Naive thymus-derived CD4-positive, alpha-beta T cell (primary cell): ENCODE measurements at regions not wholly inside any gene's neighbourhood (a gene's known extent, or its start where the extent isn't known, plus 50 kb on each side); places are given as distances from the start of the nearest gene placed in this dataset.

Experiments used
- ATAC-seq: fragments of 150-1000 bp; cut with Tn5 transposase; 2 replicates; pipeline ENCODE4 v1.10.0; 2021; ENCODE audit warnings: mild to moderate bottlenecking, moderate library complexity
- CTCF ChIA-PET: fragments of 350-600 bp; sonication (Branson Sonifier 250); formaldehyde crosslinking; loops from one replicate; lab custom pipeline; 2021; ENCODE audit warnings: antibody characterized with exemption; lab: Charles Lee
- POLR2A ChIA-PET: fragments of 350-600 bp; sonication (Branson Sonifier 250); formaldehyde crosslinking; loops from one replicate; lab custom pipeline; 2021; ENCODE audit warnings: antibody characterized with exemption, inconsistent platforms; lab: Charles Lee
- DNase-seq, 9 donors: peaks; one replicate each; pipeline versions ENCODE4 v3.0.0 to v3.0.0-alpha.2; 2020 to 2022; ENCODE audit warnings: mixed read lengths in 1 of 9
- H3K27ac ChIP-seq: one replicate; pipeline ENCODE4 v1.7.0; 2013; ENCODE audit warnings: mild to moderate bottlenecking, low read depth, low read length, moderate library complexity
- H3K27me3 ChIP-seq, 2 donors: one replicate each; pipeline ENCODE4 v1.7.0; 2013; ENCODE audit warnings: low read length in 2 of 2, mild to moderate bottlenecking in 2 of 2, moderate library complexity in 2 of 2; ENCODE audit not compliant: control insufficient read depth in 2 of 2, insufficient read depth in 2 of 2
- H3K36me3 ChIP-seq, 3 experiments: 1 replicate in 2 of 3; 2 replicates in 1 of 3; pipeline ENCODE4 v1.7.0; 2013; ENCODE audit warnings: low read length in 3 of 3, mild to moderate bottlenecking in 3 of 3, moderate library complexity in 1 of 3; ENCODE audit not compliant: insufficient read depth in 3 of 3, control insufficient read depth in 2 of 3
- H3K4me1 ChIP-seq, 2 donors: one replicate each; pipeline ENCODE4 v1.7.0; 2013; ENCODE audit warnings: low read length in 2 of 2, mild to moderate bottlenecking in 2 of 2, moderate library complexity in 1 of 2; ENCODE audit not compliant: control insufficient read depth in 2 of 2, insufficient read depth in 2 of 2
- H3K4me3 ChIP-seq: 2 replicates; pipeline ENCODE4 v1.7.0; 2013; ENCODE audit warnings: mild to moderate bottlenecking, low read length
- H3K9me3 ChIP-seq, 3 experiments: 1 replicate in 2 of 3; 2 replicates in 1 of 3; pipeline ENCODE4 v1.7.0; 2013; ENCODE audit warnings: low read length in 3 of 3; ENCODE audit not compliant: control insufficient read depth in 2 of 3
- H3K27ac Mint-ChIP-seq, 9 donors: one replicate each; pipeline ENCODE4 v1.8.0; 2020 to 2022; ENCODE audit warnings: mixed read lengths in 9 of 9, mild to moderate bottlenecking in 8 of 9, moderate library complexity in 5 of 9, inconsistent platforms in 2 of 9
- H3K27me3 Mint-ChIP-seq, 5 donors: one replicate each; pipeline ENCODE4 v1.8.0; 2021 to 2022; ENCODE audit warnings: mixed read lengths in 5 of 5, mild to moderate bottlenecking in 1 of 5
- H3K36me3 Mint-ChIP-seq, 5 donors: one replicate each; pipeline ENCODE4 v1.8.0; 2020 to 2022; ENCODE audit warnings: mixed read lengths in 5 of 5, mild to moderate bottlenecking in 3 of 5, inconsistent platforms in 1 of 5
- H3K4me1 Mint-ChIP-seq, 7 donors: one replicate each; pipeline ENCODE4 v1.8.0; 2020 to 2022; ENCODE audit warnings: mixed read lengths in 7 of 7, mild to moderate bottlenecking in 3 of 7, inconsistent platforms in 1 of 7
- H3K4me3 Mint-ChIP-seq, 10 donors: one replicate each; pipeline ENCODE4 v1.8.0; 2020 to 2022; ENCODE audit warnings: mild to moderate bottlenecking in 10 of 10, mixed read lengths in 10 of 10, moderate library complexity in 6 of 10, inconsistent platforms in 2 of 10
- H3K9me3 Mint-ChIP-seq, 11 donors: one replicate each; pipeline ENCODE4 v1.8.0; 2020 to 2022; ENCODE audit warnings: mixed read lengths in 11 of 11, mild to moderate bottlenecking in 4 of 11, inconsistent platforms in 1 of 11, moderate library complexity in 1 of 11
- intact Hi-C, 2 donors: fragments of 100-400 bp; cut with micrococcal nuclease; formaldehyde crosslinking; loops; one replicate each; pipeline ENCODE4 v1.15.1; 2023

- no peak overlapping the region for H3K27ac ChIP-seq
- peaks cover 0 to 30% (median 4%) of the 10 kb centered on the region in 11 donors for H3K9me3 Mint-ChIP-seq
- peaks cover 0 to 4% (median 0%) of the 10 kb centered on the region in 5 donors for H3K36me3 Mint-ChIP-seq
- H3K9me3 ChIP-seq, result no peaks in the 10 kb centered on the region
- no peaks in the 10 kb centered on the region for H3K27me3 ChIP-seq
- no peaks in the 10 kb centered on the region for H3K4me1 Mint-ChIP-seq
- no peak overlapping the region for H3K4me3 ChIP-seq
- H3K4me3 Mint-ChIP-seq, result no peak overlapping the region
- DNase-seq (no peak), ATAC-seq (no peak)
- H3K27ac Mint-ChIP-seq, result no peak overlapping the region
- intact Hi-C loops, result no loop called here
- ChIA-PET POLR2A (no interaction called here), CTCF (no interaction called here)
- peaks cover 0 to 13% (median 3%) of the 10 kb centered on the region in 5 donors for H3K27me3 Mint-ChIP-seq
- H3K36me3 ChIP-seq, result no peaks in the 10 kb centered on the region
- H3K4me1 ChIP-seq, result no peaks in the 10 kb centered on the region
Observed at GRCh38 chr1:221125976-221126375, 246.7 kb downstream of the HLX start.

DNA sequence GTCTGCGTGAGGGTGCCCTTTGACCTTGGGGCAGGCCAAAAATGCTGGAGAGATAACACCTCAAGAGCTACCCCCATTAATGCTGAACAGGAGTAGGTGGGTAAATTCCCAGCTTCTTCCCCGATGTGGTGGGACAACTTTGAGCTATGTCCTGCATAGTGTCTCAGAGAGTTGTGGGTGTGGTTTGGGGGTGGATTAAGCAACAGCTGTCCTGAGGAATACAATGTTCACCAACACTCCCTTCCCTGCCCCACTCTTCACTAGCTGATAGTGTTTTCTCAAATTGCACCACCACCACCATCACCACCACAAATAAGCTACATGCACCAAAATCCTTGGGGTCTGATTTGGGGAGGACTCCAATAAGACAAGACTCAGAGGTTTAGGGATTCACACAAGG, 258.4 kb downstream of the HLX start:
- Histone ChIP-seq H3K4me3 (no peak overlapping the region), H3K9me3 (no peaks in the 10 kb centered on the region), H3K27ac (no peak overlapping the region), H3K27me3 (no peaks in the 10 kb centered on the region), H3K4me1 (no peaks in the 10 kb centered on the region), H3K36me3 (no peaks in the 10 kb centered on the region)
- Mint-ChIP-seq H3K27me3 (peaks cover 0 to 12% (median 5%) of the 10 kb centered on the region in 5 donors), H3K4me1 (no peaks in the 10 kb centered on the region), H3K27ac (no peak overlapping the region), H3K9me3 (peaks cover 0 to 11% (median 0%) of the 10 kb centered on the region in 11 donors), H3K36me3 (peaks cover 0 to 3% (median 0%) of the 10 kb centered on the region in 5 donors), H3K4me3 (no peak overlapping the region)
- ChIA-PET POLR2A (no interaction called here), CTCF (no interaction called here)
- intact Hi-C loops, result no loop called here
- no peak for ATAC-seq
- no peak for DNase-seq

DNA sequence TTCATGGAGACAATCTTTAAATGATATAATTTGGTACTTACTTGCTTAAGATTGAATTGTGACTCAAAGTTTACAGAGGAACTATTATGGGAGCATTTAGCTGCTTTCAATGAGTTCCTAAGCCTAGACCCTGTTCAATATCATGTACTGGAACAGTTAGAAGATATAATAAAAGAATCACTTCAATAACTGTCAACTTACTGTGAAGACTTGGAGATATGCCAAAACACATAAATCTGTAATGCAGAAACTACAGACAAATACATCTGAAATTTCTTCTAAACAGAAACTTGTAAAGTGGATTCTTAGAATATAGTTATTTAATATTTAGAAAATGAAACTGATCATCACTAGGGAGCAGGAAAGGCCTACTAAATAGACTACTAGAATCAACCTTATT, 259.3 kb downstream of the HLX start:
- Histone ChIP-seq H3K9me3 (no peaks in the 10 kb centered on the region), H3K27me3 (no peaks in the 10 kb centered on the region), H3K4me1 (no peaks in the 10 kb centered on the region), H3K4me3 (no peak overlapping the region), H3K27ac (no peak overlapping the region), H3K36me3 (no peaks in the 10 kb centered on the region)
- Mint-ChIP-seq H3K27ac (no peak overlapping the region), H3K27me3 (peaks cover 0 to 17% (median 9%) of the 10 kb centered on the region in 5 donors), H3K9me3 (peaks cover 0 to 6% (median 0%) of the 10 kb centered on the region in 11 donors), H3K4me1 (no peaks in the 10 kb centered on the region), H3K4me3 (no peak overlapping the region), H3K36me3 (peaks cover 0 to 3% (median 0%) of the 10 kb centered on the region in 5 donors)
- POLR2A ChIA-PET, result no interaction called here
- CTCF ChIA-PET, result no interaction called here
- no peak for DNase-seq
- ATAC-seq, result no peak
- intact Hi-C loops, result no loop called here

DNA sequence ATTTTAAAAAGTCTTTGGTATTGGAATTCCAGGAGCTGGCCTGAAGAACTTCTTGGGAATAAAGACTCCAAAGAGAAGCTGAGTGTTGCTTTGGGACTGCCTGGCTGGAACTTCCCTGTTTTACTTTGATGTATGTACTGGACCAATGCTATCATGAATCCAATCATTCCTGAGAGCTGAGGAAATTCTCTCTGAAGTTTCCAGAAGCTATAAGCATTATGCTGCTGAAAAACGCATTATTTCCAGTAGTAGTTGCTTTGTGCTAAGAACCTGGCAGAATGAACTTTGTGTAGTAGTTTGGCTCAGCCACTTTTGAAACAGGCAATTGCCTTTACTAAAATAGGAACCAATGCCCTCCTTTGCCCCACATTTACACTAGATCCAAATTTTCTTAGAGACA, 260.7 kb downstream of the HLX start:
- Mint-ChIP-seq H3K4me1 (no peaks in the 10 kb centered on the region), H3K9me3 (peaks cover 0 to 6% (median 0%) of the 10 kb centered on the region in 11 donors), H3K4me3 (no peak overlapping the region), H3K27ac (no peak overlapping the region), H3K27me3 (peaks cover 0 to 17% (median 12%) of the 10 kb centered on the region in 5 donors), H3K36me3 (peaks cover 0 to 3% (median 0%) of the 10 kb centered on the region in 5 donors)
- Histone ChIP-seq H3K4me1 (no peaks in the 10 kb centered on the region), H3K36me3 (no peaks in the 10 kb centered on the region), H3K4me3 (no peak overlapping the region), H3K27ac (no peak overlapping the region), H3K27me3 (no peaks in the 10 kb centered on the region), H3K9me3 (no peaks in the 10 kb centered on the region)
- POLR2A ChIA-PET, result no interaction called here
- no peak for ATAC-seq
- intact Hi-C loops, result no loop called here
- CTCF ChIA-PET, result no interaction called here
- DNase-seq, result no peak

GRCh38 chr1:221141096-221141495, 261.9 kb downstream of the HLX start:
- Mint-ChIP-seq H3K4me1 (no peaks in the 10 kb centered on the region), H3K27me3 (peaks cover 0 to 17% (median 12%) of the 10 kb centered on the region in 5 donors), H3K9me3 (peaks cover 0 to 10% (median 1%) of the 10 kb centered on the region in 11 donors), H3K27ac (no peak overlapping the region), H3K36me3 (peaks cover 0 to 3% (median 0%) of the 10 kb centered on the region in 5 donors), H3K4me3 (no peak overlapping the region)
- no peak for DNase-seq
- ChIA-PET CTCF (no interaction called here), POLR2A (no interaction called here)
- Histone ChIP-seq H3K4me1 (no peaks in the 10 kb centered on the region), H3K36me3 (no peaks in the 10 kb centered on the region), H3K27ac (no peak overlapping the region), H3K4me3 (no peak overlapping the region), H3K9me3 (no peaks in the 10 kb centered on the region), H3K27me3 (no peaks in the 10 kb centered on the region)
- intact Hi-C loops, result no loop called here
- no peak for ATAC-seq

GRCh38 chr1:221141606-221142285, 262.5 kb downstream of the HLX start:
- H3K27me3 Mint-ChIP-seq, result peaks cover 0 to 17% (median 12%) of the 10 kb centered on the region in 5 donors
- Histone ChIP-seq H3K27me3 (no peaks in the 10 kb centered on the region), H3K4me3 (no peak overlapping the region), H3K36me3 (no peaks in the 10 kb centered on the region), H3K4me1 (no peaks in the 10 kb centered on the region), H3K27ac (no peak overlapping the region), H3K9me3 (no peaks in the 10 kb centered on the region)
- H3K4me3 Mint-ChIP-seq, result no peak overlapping the region
- CTCF ChIA-PET, result no interaction called here
- peaks cover 0 to 3% (median 0%) of the 10 kb centered on the region in 5 donors for H3K36me3 Mint-ChIP-seq
- no peak overlapping the region for H3K27ac Mint-ChIP-seq
- DNase-seq (no peak), ATAC-seq (no peak)
- no peaks in the 10 kb centered on the region for H3K4me1 Mint-ChIP-seq
- POLR2A ChIA-PET, result no interaction called here
- intact Hi-C loops, result no loop called here
- peaks cover 0 to 10% (median 1%) of the 10 kb centered on the region in 11 donors for H3K9me3 Mint-ChIP-seq

DNA sequence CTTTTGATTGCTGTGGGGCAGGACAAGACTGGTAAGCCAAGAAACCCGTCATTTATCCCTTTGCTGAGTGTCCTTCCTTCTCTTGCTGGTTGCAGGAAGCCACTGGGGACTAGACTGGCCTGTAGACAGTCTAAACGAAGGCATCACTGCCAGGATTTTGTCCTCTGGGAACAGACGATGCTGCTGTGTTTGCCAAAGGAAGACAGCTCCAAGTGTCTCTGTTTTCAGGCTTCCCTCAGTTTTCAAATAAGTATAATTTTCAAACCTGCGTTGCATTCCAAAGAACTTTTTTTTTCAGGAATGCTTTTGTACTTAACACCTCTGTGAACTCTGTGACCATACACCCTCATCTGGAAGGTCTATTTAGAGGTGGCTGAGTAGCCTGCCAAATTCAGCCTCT, 269.4 kb downstream of the HLX start:
- peaks cover 0 to 9% (median 0%) of the 10 kb centered on the region in 11 donors for H3K9me3 Mint-ChIP-seq
- intact Hi-C loops, result no loop called here

More for the DNA sequence above, 269.4 kb downstream of the HLX start:
- Mint-ChIP-seq H3K4me1 (no peaks in the 10 kb centered on the region), H3K36me3 (no peaks in the 10 kb centered on the region), H3K27ac (no peak overlapping the region), H3K4me3 (no peak overlapping the region), H3K27me3 (peaks cover 0 to 6% (median 2%) of the 10 kb centered on the region in 5 donors)
- no peak overlapping the region for H3K27ac ChIP-seq
- ChIA-PET CTCF (no interaction called here), POLR2A (no interaction called here)
- ATAC-seq (no peak), DNase-seq (no peak)
- no peaks in the 10 kb centered on the region for H3K4me1 ChIP-seq
- no peak overlapping the region for H3K4me3 ChIP-seq
- no peaks in the 10 kb centered on the region for H3K36me3 ChIP-seq
- H3K27me3 ChIP-seq, result no peaks in the 10 kb centered on the region
- H3K9me3 ChIP-seq, result no peaks in the 10 kb centered on the region
